Large intestine (tissue), 3 donors: ENCODE measurements at regions not wholly inside any gene's neighbourhood (a gene's known extent, or its start where the extent isn't known, plus 50 kb on each side); places are given as distances from the start of the nearest gene placed in this dataset.

ENCODE experiments used
- DNase-seq, 2 donors: peaks; one replicate each; pipeline versions ENCODE4 v3.0.0 to v3.0.0-alpha.2; 2013
- H3K27ac ChIP-seq: one replicate; pipeline ENCODE4 v1.5.1; 2013; ENCODE audit warnings: low read length
- H3K27me3 ChIP-seq: 2 replicates; pipeline ENCODE4 v1.6.1; 2013; ENCODE audit warnings: low read length; ENCODE audit not compliant: control insufficient read depth, insufficient read depth
- H3K36me3 ChIP-seq: 2 replicates; pipeline ENCODE4 v1.6.1; 2013; ENCODE audit warnings: low read length; ENCODE audit not compliant: control insufficient read depth, insufficient read depth
- H3K4me1 ChIP-seq: one replicate; pipeline ENCODE4 v1.6.1; 2013; ENCODE audit warnings: low read length; ENCODE audit not compliant: control insufficient read depth, insufficient read depth
- H3K4me3 ChIP-seq: one replicate; pipeline ENCODE4 v1.5.1; 2013; ENCODE audit warnings: low read length
- H3K9me3 ChIP-seq: one replicate; pipeline ENCODE4 v1.6.1; 2013; ENCODE audit warnings: mild to moderate bottlenecking, low read depth, low read length, moderate library complexity; ENCODE audit not compliant: control insufficient read depth
- WGBS: methylation state at CpG from one replicate; pipeline ENCODE4 v1.1.5; 2013; ENCODE audit warnings: low lambda C conversion rate; ENCODE audit not compliant: insufficient coverage; 5-methylcytosine and 5-hydroxymethylcytosine counted together

GRCh38 chr20:43799741-43800140 is 72.9 kb upstream of the GTSF1L start:
- H3K4me3 ChIP-seq = no peak overlapping the region
- no peaks in the 10 kb centered on the region for H3K9me3 ChIP-seq
- WGBS = no CpG with 5 or more reads among the region's 5 CpGs
- no peak overlapping the region for H3K27ac ChIP-seq
- no peaks in the 10 kb centered on the region for H3K27me3 ChIP-seq
- no peaks in the 10 kb centered on the region for H3K4me1 ChIP-seq
- DNase-seq = no peak
- no peaks in the 10 kb centered on the region for H3K36me3 ChIP-seq

DNA sequence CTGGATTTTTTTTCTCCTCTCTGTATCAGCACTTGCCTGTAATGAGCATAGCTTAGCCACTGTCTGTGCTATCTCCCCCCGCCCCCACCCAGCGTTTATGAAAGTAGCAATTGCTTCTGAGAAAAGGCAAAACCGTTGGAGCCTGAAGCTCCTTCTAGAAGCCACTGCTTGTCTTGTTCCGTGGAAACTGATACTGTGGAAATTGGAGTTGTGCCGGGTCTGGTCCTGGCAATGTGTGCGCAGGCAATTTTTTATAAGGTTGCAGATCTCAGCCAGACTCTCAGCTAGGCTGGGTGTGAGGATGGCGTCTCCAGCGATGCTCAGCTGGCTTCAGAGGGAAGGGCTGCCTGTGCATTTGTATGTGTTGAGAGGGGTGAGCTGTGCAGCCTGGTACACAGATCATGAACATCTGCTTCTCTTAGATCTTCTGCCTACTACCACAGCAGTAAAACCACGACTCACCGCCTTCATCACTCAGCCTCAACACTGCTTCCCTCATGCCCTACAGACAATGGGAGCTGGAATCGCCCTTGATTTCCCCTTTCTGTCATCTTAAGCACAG is 72.4 kb upstream of the GTSF1L start:
- WGBS = no CpG with 5 or more reads among the region's 11 CpGs
- H3K27me3 ChIP-seq = no peaks in the 10 kb centered on the region
- DNase-seq = peak in 1 of 2 donors; percentile 1
- H3K36me3 ChIP-seq = no peaks in the 10 kb centered on the region
- no peaks in the 10 kb centered on the region for H3K4me1 ChIP-seq
- H3K27ac ChIP-seq = no peak overlapping the region
- H3K9me3 ChIP-seq = no peaks in the 10 kb centered on the region
- no peak overlapping the region for H3K4me3 ChIP-seq

DNA sequence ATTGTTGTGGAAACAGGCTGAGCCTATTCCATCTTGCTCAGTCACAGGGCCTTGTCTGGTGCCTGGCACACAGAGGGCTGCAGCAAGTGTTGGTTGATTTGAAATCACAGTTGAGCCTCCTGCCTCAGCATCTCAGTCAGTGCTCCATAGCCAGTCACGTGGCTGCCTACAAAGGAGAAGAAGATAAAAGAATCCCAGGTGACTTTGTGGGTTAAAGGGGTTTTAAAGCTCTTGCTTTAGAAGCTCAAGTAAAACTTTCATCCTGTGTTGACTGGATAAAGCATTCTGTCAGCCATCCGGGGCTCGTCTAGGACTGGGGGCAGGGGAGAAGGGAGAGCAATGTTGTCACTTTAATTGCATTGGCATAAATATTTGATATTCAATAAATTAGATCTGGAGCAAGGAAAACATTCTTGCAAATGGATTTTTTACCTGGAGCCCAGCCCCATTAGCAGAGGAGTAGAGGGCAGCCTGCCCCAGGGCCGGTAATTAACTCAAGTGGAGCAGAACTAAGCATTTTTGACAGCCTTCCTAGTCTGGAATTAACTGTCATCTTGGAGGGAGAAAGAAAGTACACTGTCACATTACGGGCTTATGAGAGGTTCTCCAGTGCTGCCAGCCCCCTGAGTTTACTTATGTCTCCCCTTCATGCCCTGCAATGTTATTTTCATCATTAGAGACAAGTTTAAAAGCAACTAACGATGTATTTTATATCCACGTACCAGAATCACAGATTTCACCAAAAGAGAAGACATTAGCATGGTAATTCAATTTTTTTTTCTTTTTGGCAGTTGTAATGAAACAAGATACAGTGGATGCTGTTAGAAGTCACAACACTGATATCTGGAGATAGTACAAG is 71.7 kb upstream of the GTSF1L start:
- WGBS = no CpG with 5 or more reads among the region's 7 CpGs
- H3K4me1 ChIP-seq = no peaks in the 10 kb centered on the region
- no peak for DNase-seq
- H3K27me3 ChIP-seq = no peaks in the 10 kb centered on the region
- H3K27ac ChIP-seq = no peak overlapping the region
- H3K4me3 ChIP-seq = no peak overlapping the region
- H3K36me3 ChIP-seq = no peaks in the 10 kb centered on the region
- no peaks in the 10 kb centered on the region for H3K9me3 ChIP-seq

DNA sequence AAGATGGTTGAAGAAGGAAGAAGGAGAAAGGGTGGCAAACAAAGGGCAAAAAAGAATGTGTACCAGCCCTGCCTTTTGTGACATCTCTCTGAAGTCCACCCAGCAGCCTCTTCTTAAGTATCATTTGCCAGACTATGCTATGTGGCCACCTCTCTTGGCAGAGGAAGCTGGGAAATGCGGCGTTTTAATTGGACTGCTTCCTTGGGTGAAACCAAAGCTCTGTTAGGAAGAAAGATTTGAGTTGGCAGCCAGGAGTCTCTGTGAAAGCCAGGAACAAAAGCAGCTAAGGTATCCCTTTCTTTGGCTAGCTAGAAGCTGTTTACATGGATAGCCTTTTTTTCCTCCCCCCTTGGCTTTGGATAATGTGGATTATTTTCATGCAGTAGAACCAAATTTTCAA is 67.5 kb upstream of the GTSF1L start:
- Histone ChIP-seq H3K4me1 (no peaks in the 10 kb centered on the region), H3K9me3 (no peaks in the 10 kb centered on the region), H3K4me3 (no peak overlapping the region), H3K27me3 (no peaks in the 10 kb centered on the region), H3K36me3 (no peaks in the 10 kb centered on the region), H3K27ac (no peak overlapping the region)
- DNase-seq = no peak
- WGBS = no CpG with 5 or more reads among the region's 2 CpGs

DNA sequence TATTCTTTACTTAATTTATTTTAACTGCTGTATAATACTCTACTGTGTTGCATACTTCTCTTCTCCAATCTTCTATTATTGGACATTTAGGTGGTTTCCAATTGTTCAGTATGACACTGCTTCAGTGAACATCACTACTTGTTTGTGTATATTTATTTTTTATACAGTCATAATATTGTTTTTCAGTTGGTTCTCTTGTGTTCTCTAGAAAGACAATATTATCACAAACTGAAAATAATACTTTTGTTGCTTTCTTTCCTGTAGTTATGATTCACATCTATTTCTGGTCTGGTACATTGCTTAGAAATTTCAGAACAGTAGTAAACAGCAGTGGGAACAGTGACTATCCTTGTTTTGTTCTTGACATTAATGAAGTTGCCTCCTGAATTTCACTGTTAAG is 62.8 kb upstream of the GTSF1L start:
- Histone ChIP-seq H3K9me3 (no peaks in the 10 kb centered on the region), H3K27me3 (no peaks in the 10 kb centered on the region), H3K4me3 (no peak overlapping the region), H3K27ac (no peak overlapping the region), H3K4me1 (no peaks in the 10 kb centered on the region), H3K36me3 (no peaks in the 10 kb centered on the region)
- no peak for DNase-seq

DNA sequence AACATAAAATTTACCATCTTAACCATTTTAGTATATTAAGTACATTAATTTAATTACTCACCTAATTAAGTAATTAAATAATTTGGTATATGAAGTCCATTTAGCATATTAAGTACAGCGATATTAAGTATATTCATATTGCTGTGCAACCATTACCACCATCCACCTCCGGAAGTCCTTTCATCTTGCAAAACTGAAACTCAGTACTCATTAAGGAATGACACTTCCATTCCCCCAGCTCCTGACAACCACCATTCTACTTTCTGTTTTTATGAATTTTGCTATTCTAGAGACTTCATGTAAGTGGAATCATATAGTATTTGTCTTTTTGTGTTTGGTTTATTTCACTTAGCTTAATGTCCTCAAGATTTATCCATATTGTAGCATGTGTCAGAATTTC is 61.1 kb upstream of the GTSF1L start:
- Histone ChIP-seq H3K27ac (no peak overlapping the region), H3K4me3 (no peak overlapping the region), H3K36me3 (no peaks in the 10 kb centered on the region), H3K9me3 (no peaks in the 10 kb centered on the region), H3K4me1 (no peaks in the 10 kb centered on the region), H3K27me3 (no peaks in the 10 kb centered on the region)
- DNase-seq = no peak
- WGBS = 100% methylated on average over 1 of the region's 2 CpGs

DNA sequence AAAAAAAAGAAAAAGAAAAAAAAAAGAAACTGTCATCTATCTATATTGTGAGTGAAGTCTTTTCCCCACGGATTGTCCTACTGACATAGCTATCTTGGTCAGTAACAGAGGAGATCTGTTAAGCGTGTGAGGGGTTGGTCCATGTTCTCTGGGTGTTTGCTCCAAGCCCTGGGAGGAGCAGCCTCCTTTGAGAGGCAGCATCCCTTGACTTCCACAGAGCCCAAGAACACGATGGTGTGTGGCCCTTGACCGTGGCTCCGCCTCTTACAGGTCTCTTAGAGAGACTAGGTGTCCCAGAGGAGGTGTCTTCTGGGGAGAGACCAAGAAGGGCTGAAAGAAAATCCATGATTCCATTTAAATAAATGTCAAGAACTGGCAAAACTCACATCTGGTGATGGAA is 60.1 kb upstream of the GTSF1L start:
- no peaks in the 10 kb centered on the region for H3K9me3 ChIP-seq
- no peaks in the 10 kb centered on the region for H3K36me3 ChIP-seq
- no peak for DNase-seq
- no CpG with 5 or more reads among the region's 5 CpGs for WGBS
- no peaks in the 10 kb centered on the region for H3K27me3 ChIP-seq
- H3K4me3 ChIP-seq = no peak overlapping the region
- no peaks in the 10 kb centered on the region for H3K4me1 ChIP-seq
- H3K27ac ChIP-seq = no peak overlapping the region

DNA sequence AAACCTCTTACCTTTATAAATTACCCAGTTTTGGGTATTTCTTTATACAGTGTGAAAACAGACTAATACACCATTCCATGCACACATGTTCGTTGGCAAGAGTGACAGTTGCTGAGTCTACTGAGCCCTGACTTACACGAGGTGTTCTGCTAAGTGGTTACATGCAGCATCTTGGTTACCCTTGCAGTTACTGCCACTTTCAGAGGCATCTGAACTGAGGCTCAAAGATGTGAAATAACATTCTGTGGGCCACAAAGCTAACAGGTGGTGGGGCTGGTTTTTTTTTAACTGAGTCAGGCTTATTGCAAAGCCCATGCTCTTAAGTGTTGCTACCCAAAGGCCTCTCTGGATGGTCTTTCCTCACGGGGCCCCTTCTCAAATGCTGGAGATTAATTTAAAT is 54.4 kb upstream of the GTSF1L start:
- Histone ChIP-seq H3K27me3 (no peaks in the 10 kb centered on the region), H3K36me3 (no peaks in the 10 kb centered on the region), H3K4me1 (no peaks in the 10 kb centered on the region), H3K9me3 (no peaks in the 10 kb centered on the region), H3K27ac (no peak overlapping the region), H3K4me3 (no peak overlapping the region)
- WGBS = no CpG with 5 or more reads among the region's 3 CpGs
- DNase-seq = no peak

DNA sequence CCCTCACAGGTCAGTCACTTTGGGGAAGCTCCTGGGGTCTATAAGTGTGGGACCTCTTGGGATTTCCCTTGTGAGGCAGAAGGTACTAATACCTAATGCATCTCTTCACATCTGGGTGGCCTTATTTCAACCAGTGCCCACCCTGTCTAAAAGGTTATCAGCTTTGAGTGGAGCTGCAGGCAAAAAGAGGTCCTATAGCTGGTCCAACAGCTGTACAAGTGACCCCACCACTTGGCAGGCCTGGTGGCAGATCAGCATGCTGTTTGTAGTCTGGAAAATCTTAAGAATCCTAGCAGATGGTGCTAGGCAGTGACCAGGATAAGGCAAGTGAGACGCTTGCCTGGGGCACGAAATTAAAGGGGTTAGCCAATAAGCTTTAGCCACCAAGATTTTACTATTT is 51.6 kb upstream of the GTSF1L start:
- Histone ChIP-seq H3K4me3 (no peak overlapping the region), H3K4me1 (no peaks in the 10 kb centered on the region), H3K36me3 (no peaks in the 10 kb centered on the region), H3K9me3 (no peaks in the 10 kb centered on the region), H3K27me3 (no peaks in the 10 kb centered on the region), H3K27ac (no peak overlapping the region)
- WGBS = 90% methylated on average over 2 of the region's 2 CpGs
- no peak for DNase-seq

GRCh38 chr20:43776691-43777090 is 49.9 kb upstream of the GTSF1L start:
- no peak for DNase-seq
- H3K4me3 ChIP-seq = no peak overlapping the region
- H3K27me3 ChIP-seq = no peaks in the 10 kb centered on the region
- no peak overlapping the region for H3K27ac ChIP-seq
- no peaks in the 10 kb centered on the region for H3K9me3 ChIP-seq
- no CpG with 5 or more reads among the region's 1 CpG for WGBS
- no peaks in the 10 kb centered on the region for H3K36me3 ChIP-seq
- no peaks in the 10 kb centered on the region for H3K4me1 ChIP-seq
